Left ventricle myocardium inferior (tissue), 1 donor: ENCODE measurements at regions not wholly inside any gene's neighbourhood (a gene's known extent, or its start where the extent isn't known, plus 50 kb on each side); places are given as distances from the start of the nearest gene placed in this dataset.

Experiments
- DNase-seq: peaks from one replicate; pipeline ENCODE4 v3.0.0-alpha.2; 2020
- H3K27ac ChIP-seq: fragments of 200-600 bp; replicated peaks from 2 replicates; pipeline ENCODE4 v1.8.0; 2021
- H3K27me3 ChIP-seq: fragments of 200-600 bp; 2 replicates; pipeline ENCODE4 v1.8.0; 2021; ENCODE audit warnings: low read depth
- H3K36me3 ChIP-seq: fragments of 200-600 bp; 2 replicates; pipeline ENCODE4 v1.8.0; 2021
- H3K4me1 ChIP-seq: fragments of 200-600 bp; 2 replicates; pipeline ENCODE4 v1.8.0; 2021
- H3K4me3 ChIP-seq: fragments of 200-600 bp; 2 replicates; pipeline ENCODE4 v1.8.0; 2021; ENCODE audit warnings: mild to moderate bottlenecking, moderate library complexity
- H3K9me3 ChIP-seq: fragments of 200-600 bp; replicated peaks from 2 replicates; pipeline ENCODE4 v1.8.0; 2021
- intact Hi-C: fragments of 100-400 bp; cut with micrococcal nuclease; formaldehyde crosslinking; loops from one replicate; pipeline ENCODE4 v1.11.0; 2022
- TF ChIP-seq, protein P1 (sequence below): fragments of 200-600 bp; IDR thresholded peaks from 2 replicates; pipeline ENCODE4 v1.8.0; 2021; ENCODE audit warnings: antibody characterized with exemption, mild to moderate bottlenecking, borderline replicate concordance
- donor health status: DM: no; HTN: yes; CAD: no; lungs with severe emphysema.

DNA sequence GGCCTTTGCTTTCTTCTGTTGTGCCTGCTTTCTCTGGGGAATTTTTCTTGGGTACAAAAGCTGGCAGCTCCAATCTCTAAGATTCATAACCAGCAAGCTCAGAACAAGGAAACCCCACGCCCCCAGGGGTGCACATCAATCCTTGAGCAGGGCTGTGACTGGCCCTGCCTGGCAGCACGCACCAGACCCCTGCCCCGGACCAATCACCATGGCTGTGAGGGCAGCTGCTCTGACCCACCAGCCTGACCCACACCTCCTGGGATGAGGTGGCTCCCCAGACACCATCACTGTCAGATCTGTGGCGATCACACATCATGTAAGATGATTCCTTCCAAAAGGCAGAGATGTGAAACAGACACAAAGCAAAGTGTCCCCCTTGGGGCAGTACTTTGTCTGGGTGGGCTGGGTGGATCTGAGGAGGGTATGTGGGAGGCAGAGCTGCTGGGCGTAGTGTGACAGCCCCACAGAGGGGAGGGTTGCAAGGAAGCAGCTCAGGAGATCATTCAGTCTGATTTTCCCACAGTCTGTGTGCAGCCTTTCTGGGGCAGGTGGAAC is 175.5 kb upstream of the SHH start:
- Histone ChIP-seq H3K4me3 (no peak overlapping the region), H3K36me3 (no peaks in the 10 kb centered on the region), H3K9me3 (peaks cover 7% of the 10 kb centered on the region), H3K4me1 (no peaks in the 10 kb centered on the region), H3K27me3 (peaks cover 50% of the 10 kb centered on the region), H3K27ac (no peak overlapping the region)
- TF ChIP-seq, protein P1, sequence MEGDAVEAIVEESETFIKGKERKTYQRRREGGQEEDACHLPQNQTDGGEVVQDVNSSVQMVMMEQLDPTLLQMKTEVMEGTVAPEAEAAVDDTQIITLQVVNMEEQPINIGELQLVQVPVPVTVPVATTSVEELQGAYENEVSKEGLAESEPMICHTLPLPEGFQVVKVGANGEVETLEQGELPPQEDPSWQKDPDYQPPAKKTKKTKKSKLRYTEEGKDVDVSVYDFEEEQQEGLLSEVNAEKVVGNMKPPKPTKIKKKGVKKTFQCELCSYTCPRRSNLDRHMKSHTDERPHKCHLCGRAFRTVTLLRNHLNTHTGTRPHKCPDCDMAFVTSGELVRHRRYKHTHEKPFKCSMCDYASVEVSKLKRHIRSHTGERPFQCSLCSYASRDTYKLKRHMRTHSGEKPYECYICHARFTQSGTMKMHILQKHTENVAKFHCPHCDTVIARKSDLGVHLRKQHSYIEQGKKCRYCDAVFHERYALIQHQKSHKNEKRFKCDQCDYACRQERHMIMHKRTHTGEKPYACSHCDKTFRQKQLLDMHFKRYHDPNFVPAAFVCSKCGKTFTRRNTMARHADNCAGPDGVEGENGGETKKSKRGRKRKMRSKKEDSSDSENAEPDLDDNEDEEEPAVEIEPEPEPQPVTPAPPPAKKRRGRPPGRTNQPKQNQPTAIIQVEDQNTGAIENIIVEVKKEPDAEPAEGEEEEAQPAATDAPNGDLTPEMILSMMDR: no peak
- intact Hi-C loops: no loop called here
- no peak for DNase-seq

DNA sequence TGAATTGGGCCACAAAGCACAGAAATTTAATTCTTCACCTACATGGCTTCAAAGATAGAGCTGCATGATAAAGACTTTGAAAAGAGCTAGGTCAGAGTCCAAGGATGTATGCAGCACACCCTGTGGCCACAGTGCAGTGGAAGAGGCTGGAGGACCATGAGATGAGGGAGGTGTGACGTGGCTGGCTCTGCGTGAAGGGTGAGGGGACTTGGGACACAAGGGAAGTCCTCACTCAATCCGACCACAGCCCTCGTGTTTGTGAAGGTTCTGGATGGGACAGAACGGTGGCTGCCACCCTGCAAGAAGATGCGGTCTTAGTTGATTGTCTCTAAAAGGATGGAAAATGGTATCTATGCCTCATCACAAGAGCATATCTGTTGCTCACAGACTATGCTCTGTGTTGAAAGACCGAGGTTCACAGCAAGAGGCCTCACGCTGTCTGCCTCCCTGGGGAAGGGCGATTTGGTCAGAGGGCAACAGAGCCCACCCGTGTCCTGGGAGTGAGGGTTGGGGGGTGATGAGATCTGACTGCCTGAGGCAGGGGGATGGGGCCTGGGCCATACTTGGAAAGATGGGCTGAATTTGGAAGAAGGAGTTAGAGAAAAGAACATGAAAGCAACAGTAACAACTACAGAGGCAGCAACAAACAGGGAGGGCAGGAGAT is 174.4 kb upstream of the SHH start:
- intact Hi-C loops: no loop called here

DNA sequence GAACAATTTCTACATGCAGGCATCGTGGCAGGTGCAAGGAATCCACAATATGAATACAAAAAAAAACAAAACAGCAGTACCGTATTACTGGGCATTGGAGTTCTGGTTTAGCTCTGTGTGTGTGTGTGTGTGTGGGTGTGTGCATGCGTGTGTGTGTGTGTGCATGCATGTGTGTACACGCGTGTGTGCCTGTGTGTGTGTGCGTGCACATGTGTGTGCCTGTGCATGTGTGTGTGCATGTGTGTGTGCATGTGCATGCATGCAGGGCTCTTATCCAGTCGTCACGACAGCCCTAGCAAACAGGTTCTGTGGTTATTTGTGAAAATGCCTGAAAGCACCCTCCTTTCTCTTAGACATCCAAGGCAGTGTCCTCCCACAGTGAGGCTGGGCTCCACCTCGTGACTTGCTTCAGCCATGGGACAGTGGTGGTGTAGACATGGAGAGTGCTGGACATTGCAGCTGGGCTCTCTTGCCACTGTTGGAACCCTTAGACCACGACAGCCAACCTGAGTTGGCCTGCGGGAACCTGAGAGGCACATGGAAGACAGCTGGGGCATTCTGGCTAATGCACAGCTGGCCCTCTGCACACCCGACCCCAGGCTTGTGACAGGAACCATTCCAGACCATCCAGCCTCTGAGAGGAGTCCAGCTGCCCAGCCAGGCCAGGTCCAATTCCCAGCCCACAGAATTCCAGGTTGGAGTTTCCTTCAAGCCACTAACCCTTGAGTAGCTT is 173.4 kb upstream of the SHH start:
- no peaks in the 10 kb centered on the region for H3K36me3 ChIP-seq
- DNase-seq: no peak
- intact Hi-C loops: no loop called here
- peaks cover 67% of the 10 kb centered on the region for H3K27me3 ChIP-seq
- no peaks in the 10 kb centered on the region for H3K4me1 ChIP-seq
- H3K27ac ChIP-seq: no peak overlapping the region
- H3K4me3 ChIP-seq: no peak overlapping the region
- peaks cover 7% of the 10 kb centered on the region for H3K9me3 ChIP-seq
- TF ChIP-seq, protein P1: no peak

More for the DNA sequence above, 174.4 kb upstream of the SHH start:
- Histone ChIP-seq H3K27me3 (peaks cover 59% of the 10 kb centered on the region), H3K36me3 (no peaks in the 10 kb centered on the region), H3K27ac (no peak overlapping the region), H3K4me1 (no peaks in the 10 kb centered on the region), H3K4me3 (no peak overlapping the region), H3K9me3 (peaks cover 7% of the 10 kb centered on the region)
- TF ChIP-seq, protein P1: no peak
- DNase-seq: no peak

DNA sequence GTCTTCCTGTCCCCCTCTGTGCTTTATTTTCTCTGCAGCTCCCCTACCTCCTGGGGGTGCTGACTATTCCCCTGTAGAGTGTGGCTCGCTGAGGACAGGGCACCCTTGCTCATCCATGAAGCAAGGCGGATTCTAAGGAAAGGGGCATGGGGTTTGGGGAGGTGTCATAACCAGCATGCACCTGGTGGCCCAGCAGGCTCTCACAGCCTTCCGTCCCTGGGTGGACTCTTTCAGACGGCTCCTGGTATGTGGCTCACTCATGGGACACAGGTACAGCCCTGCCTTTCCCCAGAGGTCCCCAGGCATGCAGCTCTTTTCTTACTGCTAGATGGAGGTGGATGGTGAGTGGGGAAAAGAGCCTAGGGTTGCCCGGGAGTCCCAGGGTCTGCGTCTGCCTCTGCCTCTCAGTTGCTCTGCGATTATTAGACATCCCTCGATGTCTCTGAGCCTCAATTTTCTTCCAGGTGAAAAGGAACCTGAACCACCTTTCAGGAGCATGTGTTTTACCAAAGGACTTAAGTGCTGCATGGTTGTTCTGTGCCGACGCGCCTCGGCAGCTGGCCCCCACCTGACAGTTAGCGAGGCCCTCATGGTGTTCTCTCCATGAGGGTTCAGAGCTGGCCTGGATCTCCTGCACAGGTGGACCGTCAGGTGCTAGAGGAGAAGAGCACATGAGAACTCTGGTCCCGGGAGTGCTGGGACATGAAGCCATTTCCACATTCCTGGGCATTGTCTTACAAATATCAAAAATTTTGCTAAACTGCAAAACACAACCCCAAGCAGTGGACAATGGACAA is 172.5 kb upstream of the SHH start:
- no peaks in the 10 kb centered on the region for H3K36me3 ChIP-seq
- H3K9me3 ChIP-seq: peaks cover 6% of the 10 kb centered on the region
- H3K4me3 ChIP-seq: no peak overlapping the region
- peaks cover 76% of the 10 kb centered on the region for H3K27me3 ChIP-seq
- no peak overlapping the region for H3K27ac ChIP-seq
- no peak for DNase-seq
- H3K4me1 ChIP-seq: no peaks in the 10 kb centered on the region
- intact Hi-C loops: no loop called here
- TF ChIP-seq, protein P1: no peak

DNA sequence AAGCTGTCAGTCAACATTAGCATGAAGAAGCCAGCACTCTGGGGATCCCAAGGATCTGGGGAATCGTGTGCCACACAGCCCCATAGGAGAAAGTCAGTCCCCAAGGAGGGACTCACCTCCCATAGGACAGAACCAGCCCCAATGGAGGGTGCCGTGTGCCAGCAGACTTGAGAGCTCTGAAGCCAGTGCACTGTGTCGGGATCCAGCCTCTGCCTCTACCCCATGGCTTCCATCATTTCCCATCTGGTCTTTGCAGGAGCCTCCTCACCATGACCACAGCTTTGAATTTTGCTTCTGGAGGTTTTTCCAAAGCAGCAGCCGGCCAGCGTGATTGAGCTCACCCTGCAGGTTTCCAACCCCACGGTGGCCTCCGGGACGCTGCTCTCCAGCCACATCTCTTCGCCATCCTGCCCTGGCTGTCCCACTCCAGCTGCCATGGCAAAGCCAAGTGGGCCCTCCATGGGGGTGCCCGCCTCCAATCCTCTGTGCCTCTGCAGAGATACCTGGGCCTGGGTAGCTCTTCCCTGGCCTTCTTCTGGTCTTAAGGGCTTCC is 171.8 kb upstream of the SHH start:
- H3K27ac ChIP-seq: no peak overlapping the region
- H3K36me3 ChIP-seq: no peaks in the 10 kb centered on the region
- no peaks in the 10 kb centered on the region for H3K9me3 ChIP-seq
- TF ChIP-seq, protein P1: no peak
- H3K4me3 ChIP-seq: no peak overlapping the region
- no peaks in the 10 kb centered on the region for H3K4me1 ChIP-seq
- H3K27me3 ChIP-seq: peaks cover 81% of the 10 kb centered on the region
- intact Hi-C loops: no loop called here
- no peak for DNase-seq
